ENCODE measurements at regions not wholly inside any gene's neighbourhood (a gene's known extent, or its start where the extent isn't known, plus 50 kb on each side); places are given as distances from the start of the nearest gene placed in this dataset.

DNA sequence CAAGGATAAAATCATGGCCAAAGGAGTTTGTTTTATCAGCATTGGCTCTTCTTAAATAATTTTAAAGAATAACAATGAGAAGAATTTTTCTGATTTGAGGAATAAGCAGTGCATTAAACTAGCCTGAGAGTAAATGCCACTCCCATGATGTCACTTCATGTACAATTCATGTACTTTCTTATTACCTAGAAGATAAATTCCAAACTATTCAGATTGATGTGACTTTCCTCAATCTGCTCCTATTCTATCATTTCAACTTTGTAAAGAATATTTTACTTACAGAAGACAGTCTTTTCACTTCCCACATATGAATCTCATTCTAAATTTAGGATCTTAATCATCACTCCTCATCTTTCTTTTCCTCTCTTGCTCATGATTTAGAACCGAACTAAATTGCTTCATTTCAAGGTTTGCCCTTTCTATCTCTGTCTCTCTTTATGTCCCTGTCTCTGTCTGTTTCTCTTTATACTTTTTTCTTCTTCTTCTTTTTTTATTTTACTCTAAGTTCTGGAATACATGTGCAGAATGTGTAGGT lies 1142.0 kb upstream of the PIK3C3 start:
- WGBS, 2 experiments (ENCODE audit: extremely low coverage in 1 of 2, insufficient coverage in 1 of 2, insufficient read length in 1 of 2, insufficient replicate concordance in 2 of 2, low coverage in 1 of 2, low lambda C conversion rate in 2 of 2, missing lambda C conversion rate in 1 of 2) = 86% methylated on average over 1 of the region's 1 CpG; no CpG with 5 or more reads in 1 of the 2 experiments
- no peak overlapping the region for H3K14ac ChIP-seq (ENCODE audit: insufficient read length)
- ChIA-PET CTCF (ENCODE audit: partially characterized antibody) (no interaction called here), POLR2A (ENCODE audit: partially characterized antibody) (no interaction called here)
- H4K8ac ChIP-seq (ENCODE audit: extremely low read depth, insufficient read depth, low read length) = no peak overlapping the region
- no peaks in the 10 kb centered on the region for H3K9me3 ChIP-seq (ENCODE audit: insufficient read depth in 2 of 2, low read depth in 1 of 2, low read length in 1 of 2)
- no peaks in the 10 kb centered on the region for H3K79me1 ChIP-seq (ENCODE audit: low read depth, low read length)
- no peak overlapping the region for H2AFZ ChIP-seq (ENCODE audit: low read length)
- no peaks in the 10 kb centered on the region for H3K36me3 ChIP-seq (ENCODE audit: control insufficient read depth in 2 of 4, insufficient read depth in 4 of 4, low read length in 3 of 4)
- no peak for FAIRE-seq
- H3K27me3 ChIP-seq (replicated peaks in 1 of 4; ENCODE audit: control insufficient read depth in 3 of 4, extremely low read depth in 1 of 4, insufficient read depth in 3 of 4, low read length in 3 of 4) = no peaks in the 10 kb centered on the region
- no peak overlapping the region for H2BK5ac ChIP-seq (ENCODE audit: low read depth, low read length)
- H4K91ac ChIP-seq (replicated peaks; ENCODE audit: insufficient read length, low read length) = no peak overlapping the region
- H3K56ac ChIP-seq (replicated peaks; ENCODE audit: insufficient read length, low read depth, low read length) = no peak overlapping the region
- H3K4me2 ChIP-seq (ENCODE audit: insufficient read depth in 1 of 2, low read depth in 2 of 2, low read length in 2 of 2) = no peak overlapping the region
- no peak overlapping the region for H3K23ac ChIP-seq (ENCODE audit: insufficient read length)
- no peak overlapping the region for H3K4ac ChIP-seq (replicated peaks; ENCODE audit: insufficient read length, low read depth, low read length)
- H3K27ac ChIP-seq (ENCODE audit: low read depth, low read length) = no peak overlapping the region
- TF ChIP-seq SIN3A (conservative IDR thresholded peaks at IDR 0.05 in 1 of 2, IDR thresholded peaks at IDR 0.05 in 1 of 2; ENCODE audit: low read depth in 1 of 2, low read length in 2 of 2) = no peak
- TF ChIP-seq JUND (IDR thresholded peaks at IDR 0.05; ENCODE audit: low read length) = no peak
- TF ChIP-seq KDM5A (IDR thresholded peaks at IDR 0.05; ENCODE audit: low read length) = no peak
- no peak for TF ChIP-seq RNF2 (IDR thresholded peaks at IDR 0.05; ENCODE audit: borderline replicate concordance, low read depth, low read length, missing control alignments, poor library complexity, severe bottlenecking)
- no peak for TF ChIP-seq YY1 (IDR thresholded peaks at IDR 0.05; ENCODE audit: low read depth, low read length)
- TF ChIP-seq, protein P1, sequence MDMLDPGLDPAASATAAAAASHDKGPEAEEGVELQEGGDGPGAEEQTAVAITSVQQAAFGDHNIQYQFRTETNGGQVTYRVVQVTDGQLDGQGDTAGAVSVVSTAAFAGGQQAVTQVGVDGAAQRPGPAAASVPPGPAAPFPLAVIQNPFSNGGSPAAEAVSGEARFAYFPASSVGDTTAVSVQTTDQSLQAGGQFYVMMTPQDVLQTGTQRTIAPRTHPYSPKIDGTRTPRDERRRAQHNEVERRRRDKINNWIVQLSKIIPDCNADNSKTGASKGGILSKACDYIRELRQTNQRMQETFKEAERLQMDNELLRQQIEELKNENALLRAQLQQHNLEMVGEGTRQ (IDR thresholded peaks at IDR 0.05; ENCODE audit: low read length) = no peak
- TF ChIP-seq RXRA (IDR thresholded peaks at IDR 0.05; ENCODE audit: insufficient read depth, low read depth, low read length) = no peak
- H3K4me3 ChIP-seq (ENCODE audit: extremely low read depth in 1 of 4, insufficient read depth in 2 of 4, low read depth in 3 of 4, low read length in 4 of 4) = no peak overlapping the region
- H3K79me2 ChIP-seq (ENCODE audit: control insufficient read depth in 1 of 2, insufficient read depth in 2 of 2, low read length in 2 of 2) = no peaks in the 10 kb centered on the region
- no peaks in the 10 kb centered on the region for H3K23me2 ChIP-seq (ENCODE audit: low read depth, low read length)
- H2BK12ac ChIP-seq (ENCODE audit: low read depth, low read length) = no peak overlapping the region
- no peak overlapping the region for H3K9ac ChIP-seq (replicated peaks in 1 of 4; ENCODE audit: extremely low read depth in 1 of 4, low read depth in 3 of 4, low read length in 3 of 4)
- no peak overlapping the region for H2BK15ac ChIP-seq (ENCODE audit: low read length)
- H4K20me1 ChIP-seq (replicated peaks in 1 of 2; ENCODE audit: control insufficient read depth in 1 of 2, insufficient read depth in 2 of 2, low read length in 2 of 2) = no peaks in the 10 kb centered on the region
- DNase-seq (ENCODE audit: low read depth in 1 of 2, low spot score in 2 of 2) = no peak
- no peak overlapping the region for H2BK20ac ChIP-seq (ENCODE audit: low read length)
- no peak overlapping the region for H3K18ac ChIP-seq (ENCODE audit: extremely low read depth, low read length)
- H2AK5ac ChIP-seq (ENCODE audit: low read depth, low read length) = no peak overlapping the region
- H2BK120ac ChIP-seq (replicated peaks; ENCODE audit: low read depth, low read length) = no peak overlapping the region
- no peak overlapping the region for H4K5ac ChIP-seq (ENCODE audit: insufficient read length, low read depth, low read length)
- H3K4me1 ChIP-seq (replicated peaks in 1 of 4; ENCODE audit: control insufficient read depth in 3 of 4, insufficient read depth in 4 of 4, low read length in 3 of 4) = no peaks in the 10 kb centered on the region

All from H1 (cell line).